HG03095 (cell line): ENCODE measurements at regions not wholly inside any gene's neighbourhood (a gene's known extent, or its start where the extent isn't known, plus 50 kb on each side); places are given as distances from the start of the nearest gene placed in this dataset.
A peak's percentile ranks its signal among the peaks of the same experiment; 100 is the strongest.
"Not testable (repeated sequence)": the region's sequence is repeated elsewhere in the genome, so short reads cannot be mapped to it uniquely, and the experiment has no call there.

Experiments used
- ATAC-seq: cut with Tn5 transposase; IDR thresholded peaks from one replicate; pipeline ENCODE4 v1.9.1; 2021; ENCODE audit warnings: moderate library complexity; ENCODE audit not compliant: unreplicated experiment

DNA sequence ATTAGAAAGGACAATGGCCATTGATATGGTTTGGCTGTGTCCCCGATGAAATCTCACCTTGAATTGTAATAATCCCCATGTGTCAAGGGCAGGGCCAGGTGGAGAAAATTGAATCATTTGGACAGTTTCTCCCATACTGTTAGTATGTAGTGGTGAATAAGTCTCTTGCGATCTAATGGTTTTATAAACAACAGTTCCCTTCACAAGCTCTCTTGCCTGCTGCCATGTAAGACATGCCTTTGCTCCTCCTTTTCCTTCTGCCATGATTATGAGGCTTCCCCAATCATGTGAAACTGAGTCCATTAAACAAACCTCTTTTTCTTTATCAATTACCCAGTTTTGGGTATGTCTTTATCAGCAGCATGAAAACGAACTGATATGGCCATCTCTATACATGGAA lies 302.7 kb downstream of the SFMBT2 start:
- no peak for ATAC-seq

DNA sequence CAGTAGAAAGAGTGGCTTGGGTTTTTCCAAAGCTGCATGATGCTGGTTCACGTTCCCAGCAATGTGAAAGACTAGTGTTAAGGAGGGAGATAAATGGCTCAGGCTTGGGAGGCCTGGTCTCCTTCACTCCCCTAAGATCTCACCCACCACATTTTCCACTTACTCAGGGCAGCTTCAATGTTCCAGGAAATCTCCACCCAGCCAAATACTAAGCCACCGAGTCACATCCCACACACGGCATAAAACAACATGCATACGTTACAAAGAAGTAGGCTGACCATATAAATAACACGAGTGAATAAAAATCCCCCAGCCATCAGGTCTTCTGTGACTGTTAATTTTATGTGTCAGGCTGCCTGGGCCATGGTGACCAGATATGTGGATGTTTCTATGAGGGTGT lies 303.5 kb downstream of the SFMBT2 start:
- ATAC-seq: no peak

DNA sequence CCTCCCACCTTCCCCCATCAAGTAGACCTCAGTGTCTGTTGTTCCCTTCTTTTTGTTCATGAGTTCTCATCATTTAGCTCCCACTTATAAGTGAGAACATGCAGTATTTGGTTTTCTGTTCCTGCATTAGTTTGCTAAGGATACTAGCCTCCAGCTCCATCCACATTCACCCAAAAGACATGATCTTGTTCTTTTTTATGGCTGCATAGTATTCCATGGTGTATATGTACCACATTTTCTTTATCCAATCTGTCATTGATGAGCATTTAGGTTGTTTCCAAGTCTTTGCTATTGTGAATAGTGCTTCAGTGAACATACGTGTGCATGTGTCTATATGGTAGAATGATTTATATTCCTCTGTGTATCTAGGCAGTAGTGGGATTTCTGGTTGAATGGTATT lies 306.5 kb downstream of the SFMBT2 start:
- not testable (repeated sequence) for ATAC-seq

DNA sequence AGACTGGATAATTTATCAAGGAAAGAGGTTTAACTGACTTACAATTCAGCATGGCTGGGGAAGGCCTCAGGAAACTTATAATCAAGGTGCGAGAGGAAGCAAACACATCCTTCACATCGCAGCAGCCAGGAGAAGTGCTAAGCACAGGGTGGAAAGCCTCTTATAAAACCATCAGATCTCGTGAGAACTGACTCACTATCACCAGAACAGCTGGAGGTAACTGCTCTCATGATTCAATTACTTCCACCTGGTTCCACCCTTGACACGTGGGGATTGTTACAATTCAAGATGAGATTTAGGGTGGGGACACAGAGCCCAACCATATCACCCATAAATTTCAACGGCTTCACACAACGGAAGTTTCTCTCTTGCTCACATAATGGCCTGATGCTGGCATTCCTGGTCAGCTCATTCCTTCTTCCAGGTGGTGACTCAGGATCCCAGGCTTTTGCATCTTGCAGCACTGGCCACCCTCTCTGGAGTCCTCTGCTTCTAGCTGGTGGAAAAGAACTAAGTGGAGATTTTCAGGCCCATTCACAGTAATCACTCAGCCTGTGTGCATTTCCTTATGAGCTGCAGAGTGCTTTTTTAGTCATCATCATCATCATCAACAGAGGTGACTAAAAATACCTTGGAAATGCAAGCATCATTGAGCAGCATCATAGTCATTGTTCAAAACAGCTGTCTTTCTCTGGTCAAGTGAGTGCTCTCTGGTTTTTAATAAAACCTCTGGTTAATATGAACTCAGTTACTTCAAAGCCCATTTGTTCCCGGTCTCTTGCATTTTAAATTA lies 308.1 kb downstream of the SFMBT2 start:
- peak; percentile 70 for ATAC-seq

DNA sequence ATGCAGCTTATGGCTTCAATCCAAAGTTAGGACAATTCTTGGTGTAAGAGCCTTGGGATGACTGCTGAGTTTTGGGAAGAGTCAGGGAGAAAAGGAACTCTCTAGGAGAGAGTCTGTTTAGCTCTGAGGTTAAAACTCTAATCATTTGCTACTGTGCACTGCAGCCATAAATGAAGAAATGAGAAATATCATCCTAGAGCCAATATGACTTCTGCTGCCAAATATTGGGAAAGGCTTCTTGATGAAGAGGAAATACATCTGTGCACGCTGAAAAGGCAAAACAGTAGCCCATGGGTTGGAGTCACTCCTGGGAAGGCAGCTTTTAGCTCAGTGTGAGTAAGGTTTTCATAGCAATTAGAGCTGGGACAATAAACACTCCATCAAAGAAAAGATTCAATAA lies 308.8 kb downstream of the SFMBT2 start:
- no peak for ATAC-seq

DNA sequence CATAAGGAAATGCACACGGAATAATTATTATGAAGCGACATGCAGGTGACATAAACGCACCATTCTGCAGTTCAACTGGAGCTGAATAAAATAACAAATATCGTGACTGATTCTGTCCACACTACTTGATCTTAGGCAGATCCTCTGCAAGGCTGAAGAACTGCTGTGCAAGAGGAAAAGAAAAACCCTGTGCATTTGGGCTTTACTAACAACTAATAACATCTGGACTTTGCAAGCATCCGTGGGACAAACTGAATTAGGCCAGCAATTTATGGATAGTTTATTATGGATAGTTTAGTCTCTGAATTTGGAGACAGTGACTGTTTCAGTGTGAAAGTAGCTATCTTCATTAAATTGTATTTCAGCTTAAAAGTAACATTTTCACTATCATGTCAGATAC lies 309.4 kb downstream of the SFMBT2 start:
- ATAC-seq: no peak

DNA sequence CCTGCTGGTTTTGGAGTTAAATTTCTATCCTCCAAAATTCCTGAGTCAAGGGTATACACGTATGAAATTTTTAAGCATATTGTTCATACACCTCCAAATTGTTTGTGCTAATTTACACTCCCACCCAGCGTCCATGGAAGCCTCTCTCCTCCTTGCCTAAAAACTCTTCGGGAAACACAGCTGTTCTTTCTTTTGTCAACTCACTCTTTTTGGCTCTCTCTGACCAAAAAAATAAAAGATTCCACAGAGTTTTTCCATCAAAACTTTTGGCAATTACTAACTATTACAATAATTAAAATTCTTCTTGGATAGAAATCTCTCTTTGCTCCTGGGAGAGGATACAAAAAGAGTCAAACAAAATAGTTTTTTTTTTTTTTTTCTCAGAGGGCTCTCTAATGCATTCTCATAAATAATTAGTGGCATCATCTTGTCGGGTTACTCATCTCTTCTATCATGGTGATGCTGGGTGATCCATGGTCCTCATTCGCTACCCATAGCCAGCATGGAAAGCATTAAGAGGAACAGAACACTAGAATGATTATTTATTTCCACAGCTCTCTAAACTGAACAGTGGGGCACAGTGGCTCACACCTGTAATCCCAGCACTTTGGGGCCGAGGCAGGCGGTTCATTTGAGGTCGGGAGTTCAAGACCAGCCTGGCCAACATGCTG lies 310.7 kb downstream of the SFMBT2 start:
- no peak for ATAC-seq

DNA sequence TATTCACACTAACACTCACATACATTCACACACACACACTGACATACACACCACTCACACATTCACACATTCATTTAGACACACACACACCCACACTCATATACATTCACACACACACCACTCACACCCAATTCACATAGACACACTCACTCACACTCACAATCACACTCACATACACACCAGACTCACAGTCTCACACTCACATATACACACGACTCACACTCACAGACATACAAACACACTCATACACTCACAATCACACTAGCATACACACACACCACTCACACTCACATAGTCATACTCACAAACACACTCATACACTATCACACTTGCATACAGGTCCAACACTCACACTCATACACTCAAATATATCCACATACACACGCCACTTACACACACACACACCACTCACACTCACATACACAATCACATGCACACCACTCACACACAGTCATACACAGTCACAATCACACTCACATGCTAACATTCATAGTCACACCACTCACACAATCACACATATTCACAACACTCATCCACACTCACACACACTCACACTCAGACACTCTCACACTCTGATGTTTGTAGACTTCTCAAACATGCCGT lies 312.6 kb downstream of the SFMBT2 start:
- no peak for ATAC-seq

DNA sequence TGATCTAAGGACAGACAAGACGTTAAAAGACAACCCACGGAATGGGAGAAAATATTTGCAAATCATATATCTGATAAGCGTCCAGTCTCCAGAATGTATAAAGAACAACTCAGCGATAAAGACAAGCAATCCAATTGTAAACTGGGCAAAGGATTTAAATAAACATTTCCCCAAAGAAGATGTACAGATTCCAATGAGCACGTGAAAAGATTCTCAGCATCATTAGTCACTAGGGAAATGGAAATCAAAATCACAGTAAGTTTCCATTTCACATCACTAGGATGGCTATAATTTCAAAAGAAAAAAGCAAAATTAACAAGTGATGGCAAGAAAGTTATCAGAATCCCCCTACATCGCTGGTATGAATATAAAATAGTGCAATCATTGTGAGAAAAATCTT lies 316.1 kb downstream of the SFMBT2 start:
- no peak for ATAC-seq

DNA sequence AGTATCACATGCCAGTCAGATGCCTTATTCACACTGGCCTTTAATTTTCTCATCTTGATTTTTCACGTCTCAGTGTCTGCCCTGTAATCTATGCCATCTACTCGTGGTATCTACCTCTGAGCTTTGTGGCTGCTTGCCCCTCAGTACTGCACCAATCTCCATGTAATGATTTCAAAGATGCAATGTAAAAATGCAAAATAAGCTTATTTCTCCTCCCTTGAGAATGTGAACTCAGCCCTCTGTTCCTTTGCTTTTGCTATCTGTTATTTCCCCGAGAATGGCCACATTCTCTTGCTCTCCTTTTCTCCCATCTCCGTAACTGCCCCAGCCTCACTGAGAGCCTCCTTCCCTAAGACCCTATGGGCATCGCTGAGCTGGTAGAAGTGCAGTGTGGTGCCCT lies 317.5 kb downstream of the SFMBT2 start:
- ATAC-seq: no peak

DNA sequence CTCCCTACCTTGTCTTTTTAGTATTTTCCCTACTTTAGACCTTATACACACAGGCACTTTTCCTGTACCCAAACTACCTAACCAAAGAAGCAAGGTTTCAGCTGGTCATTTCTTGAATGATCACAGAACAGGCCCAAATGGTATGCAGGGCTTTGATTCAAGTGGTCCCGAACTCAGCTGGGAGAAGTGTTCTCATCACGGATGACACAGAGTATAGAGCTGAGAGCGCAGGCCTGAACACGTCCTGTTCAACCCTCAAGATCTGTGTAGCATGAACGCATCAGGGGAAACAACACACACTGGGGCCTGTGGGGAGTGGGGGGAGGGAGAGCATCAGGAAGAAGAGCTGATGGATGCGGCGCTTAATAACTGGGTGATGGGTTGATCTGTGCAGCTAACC lies 318.2 kb downstream of the SFMBT2 start:
- no peak for ATAC-seq

DNA sequence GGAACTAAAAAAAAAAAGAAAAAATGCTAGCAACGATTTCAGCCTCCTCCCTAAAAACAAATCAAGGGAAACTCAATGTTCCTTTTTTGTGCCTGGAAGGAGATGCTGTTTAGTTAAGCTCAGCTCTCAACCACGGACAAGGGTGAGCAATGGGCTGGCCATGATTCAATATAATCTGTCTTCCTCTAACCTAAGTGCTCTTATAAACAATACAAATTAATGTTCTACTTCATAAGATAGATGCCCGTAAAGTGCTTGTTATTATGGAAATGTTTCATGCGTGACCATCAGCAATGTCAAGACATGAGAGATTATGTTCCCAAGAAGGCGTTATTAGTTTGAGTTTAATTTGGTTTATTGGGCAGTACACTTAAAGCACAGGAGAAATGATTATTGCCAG lies 320.3 kb downstream of the SFMBT2 start:
- no peak for ATAC-seq

DNA sequence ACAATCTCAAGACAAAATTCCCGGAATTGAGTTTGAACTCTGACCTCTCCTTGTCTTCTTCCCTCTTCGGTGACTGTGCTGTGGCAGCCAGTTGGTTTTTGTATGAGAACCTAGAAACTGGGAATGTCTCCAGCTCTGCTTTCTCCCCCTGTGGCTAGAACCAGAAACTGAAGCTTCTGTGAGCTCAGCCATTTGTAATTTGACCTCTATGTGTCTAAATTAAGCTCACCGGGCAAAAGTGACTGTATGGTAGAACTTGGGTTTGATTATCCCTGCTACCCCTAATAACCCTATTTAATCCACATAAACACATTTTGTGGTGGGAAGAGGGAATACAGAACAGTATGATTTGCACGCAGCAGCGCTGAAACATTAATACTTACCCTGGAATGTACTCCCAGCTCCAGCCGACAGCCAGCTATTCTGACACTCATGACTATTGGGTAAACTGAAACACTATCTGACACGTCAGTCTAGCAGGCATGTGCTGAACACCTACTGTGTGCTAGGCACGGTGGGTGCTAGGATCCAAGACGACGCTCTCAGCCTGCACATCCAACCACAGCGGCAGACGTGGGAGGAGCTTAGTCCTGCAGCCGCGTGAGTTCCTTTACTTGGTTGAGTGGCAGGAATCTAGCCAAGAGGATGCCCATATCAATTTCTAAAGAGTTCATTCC lies 324.8 kb downstream of the SFMBT2 start:
- no peak for ATAC-seq

DNA sequence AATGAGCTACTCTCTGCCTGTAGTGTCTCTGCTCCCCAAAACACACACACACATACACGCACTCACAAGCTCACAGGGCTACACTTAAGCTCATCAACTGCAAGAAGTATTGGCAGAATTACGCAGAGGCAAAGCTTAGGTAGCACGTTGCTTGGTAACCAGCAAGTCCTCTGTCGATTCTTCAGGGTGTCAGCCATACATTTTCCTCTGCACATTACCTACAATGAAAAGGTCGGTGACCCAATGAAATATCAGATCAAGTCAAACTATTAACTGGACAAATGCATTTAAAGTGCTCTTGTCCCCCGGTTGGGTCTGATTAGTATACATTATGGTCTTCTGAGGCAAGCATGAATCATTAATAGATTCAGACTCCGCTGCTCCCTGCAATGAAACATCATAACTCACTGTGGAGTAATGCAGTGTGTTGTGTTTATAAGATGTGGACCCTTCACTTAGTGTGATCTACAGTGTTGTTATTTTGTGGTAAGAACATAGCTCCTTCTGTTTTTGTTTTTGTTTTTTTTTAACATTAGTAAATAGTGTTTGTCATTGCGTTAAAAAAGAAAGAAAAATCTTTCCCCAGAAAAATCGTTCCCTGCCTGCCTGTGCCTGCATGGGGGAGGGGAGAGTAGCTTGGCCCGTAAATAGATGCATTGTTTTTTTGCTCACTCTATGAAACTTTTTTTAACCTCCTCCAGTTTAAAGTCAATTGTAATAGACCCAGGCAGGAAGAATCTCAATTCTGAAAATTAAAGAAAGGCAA lies 325.5 kb downstream of the SFMBT2 start:
- ATAC-seq: no peak

DNA sequence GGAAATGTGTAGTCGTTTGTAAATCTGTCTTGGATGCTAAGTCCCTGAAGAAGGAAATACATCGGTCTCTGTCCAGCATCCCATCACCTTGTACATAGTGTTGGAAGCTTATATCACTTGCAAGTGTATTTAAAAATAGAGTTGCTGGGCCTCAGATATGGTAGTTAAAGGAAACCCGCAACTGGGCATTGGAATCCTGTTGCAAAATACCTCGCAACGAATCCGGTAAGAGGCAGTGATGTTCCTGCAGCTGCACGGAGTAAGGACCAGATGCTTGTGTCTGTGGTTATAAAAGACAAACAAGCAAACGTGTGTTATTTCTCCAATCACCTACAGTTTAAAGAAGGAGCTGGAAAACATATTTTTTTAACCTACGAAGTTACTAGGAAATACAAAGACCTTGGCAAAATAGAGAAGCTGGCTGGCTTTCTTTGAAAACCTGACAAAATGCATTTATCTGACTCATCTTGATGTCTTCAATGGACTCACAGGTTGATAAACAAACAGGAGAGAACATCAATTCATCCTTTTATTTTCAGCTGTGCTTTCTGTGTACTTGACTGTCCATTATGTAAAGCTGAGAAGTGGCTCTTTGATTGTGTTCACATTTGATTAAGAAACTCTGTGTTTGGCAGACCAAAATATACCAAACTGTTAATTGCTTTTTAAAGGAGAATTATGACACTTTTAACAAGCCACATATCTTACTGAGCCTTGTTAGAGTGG lies 326.4 kb downstream of the SFMBT2 start:
- ATAC-seq: no peak

DNA sequence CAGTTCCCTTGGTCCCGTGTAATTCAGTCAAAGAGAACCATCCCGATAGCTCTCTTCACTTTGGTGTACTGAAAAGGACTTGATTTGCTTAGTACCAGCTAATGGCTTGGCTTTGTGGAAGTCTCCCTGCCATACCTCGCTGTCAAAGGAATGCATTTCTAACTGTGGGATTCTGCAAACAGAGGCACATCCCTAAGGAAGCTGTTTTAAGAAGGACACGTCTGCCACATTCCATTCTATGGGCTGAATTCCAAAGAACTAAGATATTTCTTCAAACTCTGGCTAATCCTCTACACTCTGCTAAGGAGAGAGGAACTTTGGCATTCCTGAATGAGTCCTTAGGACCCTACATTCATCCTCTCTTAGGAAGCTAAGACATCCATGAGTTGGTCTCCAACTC lies 327.9 kb downstream of the SFMBT2 start:
- no peak for ATAC-seq

DNA sequence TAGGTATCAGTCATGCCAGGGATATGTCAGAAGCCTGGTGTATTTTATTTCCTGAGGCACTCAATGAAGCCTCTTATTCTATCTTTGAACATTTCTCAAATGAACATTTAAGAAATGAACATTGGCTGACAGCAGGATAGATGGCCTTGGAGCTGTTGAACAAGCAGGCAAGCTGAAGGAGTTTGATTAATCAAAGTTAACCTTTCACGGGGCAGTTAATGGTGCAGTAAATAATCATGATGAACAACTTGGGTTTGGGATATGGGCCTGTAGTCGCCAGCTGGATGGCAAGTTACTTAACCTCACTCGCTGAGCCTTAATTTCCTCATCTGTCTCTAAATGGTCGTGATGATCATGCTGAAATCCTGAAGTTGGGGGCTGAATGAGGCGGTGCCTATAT lies 333.0 kb downstream of the SFMBT2 start:
- no peak for ATAC-seq

DNA sequence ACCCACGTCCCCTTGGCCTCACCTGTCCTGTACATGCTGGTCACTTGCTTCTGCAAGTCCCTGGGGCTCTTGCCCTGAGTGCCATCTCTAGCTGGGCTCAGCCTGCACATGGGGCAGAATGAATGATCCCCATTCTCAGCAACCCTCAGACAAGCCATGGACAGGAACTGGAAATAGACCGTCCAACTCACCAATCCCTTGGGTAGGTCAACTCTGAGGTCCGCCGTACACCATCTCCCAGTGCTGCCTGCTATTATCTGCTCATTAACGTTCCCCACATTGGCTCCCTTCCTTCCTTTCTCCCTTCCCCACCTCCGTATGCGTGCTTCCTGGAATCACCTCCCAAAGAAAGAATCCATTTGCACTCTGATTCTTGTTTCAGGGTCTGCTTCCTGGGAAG lies 335.0 kb downstream of the SFMBT2 start:
- no peak for ATAC-seq

DNA sequence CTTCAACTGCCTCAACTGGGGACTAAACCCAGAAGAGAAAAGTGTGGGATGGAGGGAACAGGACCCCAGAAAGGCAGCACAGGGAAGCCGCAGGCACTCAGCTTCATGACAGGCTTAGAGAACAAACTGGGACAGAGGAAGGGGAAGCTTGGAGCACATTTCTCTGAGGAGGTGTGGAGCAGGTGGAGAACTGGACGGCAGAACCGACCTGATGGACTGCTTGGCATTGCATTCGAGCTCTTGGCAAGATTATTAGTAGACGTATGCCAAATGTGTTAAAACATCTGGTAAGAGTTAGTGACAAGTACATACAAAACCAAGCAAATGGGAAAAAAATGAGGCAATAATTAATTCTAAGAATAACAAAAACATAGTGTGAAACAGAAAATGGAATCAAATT lies 335.7 kb downstream of the SFMBT2 start:
- ATAC-seq: no peak

DNA sequence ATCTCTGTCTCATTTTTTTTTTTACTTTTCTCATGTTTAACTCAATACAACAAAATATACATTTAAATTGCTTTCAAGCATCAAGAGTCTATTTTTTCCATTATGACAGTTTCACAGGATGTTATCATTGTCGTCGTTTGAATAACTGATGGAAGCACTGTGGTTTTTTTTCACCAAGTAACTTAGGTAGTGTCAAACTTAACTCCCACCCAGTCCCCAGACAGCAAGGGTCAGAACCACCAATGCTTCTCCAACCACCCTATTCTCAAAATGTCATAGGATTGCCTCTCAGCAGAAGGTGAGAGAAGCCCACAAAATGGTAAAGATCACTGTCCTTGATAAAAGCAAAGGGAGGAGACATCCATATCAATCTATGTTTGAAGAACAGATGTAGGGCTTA lies 339.4 kb downstream of the SFMBT2 start:
- no peak for ATAC-seq
